Mammary epithelial cell (primary cell): ENCODE measurements at regions not wholly inside any gene's neighbourhood (a gene's known extent, or its start where the extent isn't known, plus 50 kb on each side); places are given as distances from the start of the nearest gene placed in this dataset.

Experiments used
- EZH2 ChIP-seq: IDR thresholded peaks from 2 replicates; pipeline ENCODE4 v1.6.1; 2012; ENCODE audit warnings: low read length, inconsistent platforms, borderline replicate concordance
- TF ChIP-seq, protein P1 (sequence below), 2 donors: IDR thresholded peaks in 1 of 2; conservative IDR thresholded peaks in 1 of 2; 2 replicates each; pipeline ENCODE4 v1.5.1; 2011 to 2012; ENCODE audit warnings: inconsistent platforms in 2 of 2, low read length in 2 of 2, mild to moderate bottlenecking in 2 of 2, control low read depth in 1 of 2, low read depth in 1 of 2; ENCODE audit not compliant: insufficient read depth in 1 of 2; ENCODE audit errors: extremely low read depth in 1 of 2

DNA sequence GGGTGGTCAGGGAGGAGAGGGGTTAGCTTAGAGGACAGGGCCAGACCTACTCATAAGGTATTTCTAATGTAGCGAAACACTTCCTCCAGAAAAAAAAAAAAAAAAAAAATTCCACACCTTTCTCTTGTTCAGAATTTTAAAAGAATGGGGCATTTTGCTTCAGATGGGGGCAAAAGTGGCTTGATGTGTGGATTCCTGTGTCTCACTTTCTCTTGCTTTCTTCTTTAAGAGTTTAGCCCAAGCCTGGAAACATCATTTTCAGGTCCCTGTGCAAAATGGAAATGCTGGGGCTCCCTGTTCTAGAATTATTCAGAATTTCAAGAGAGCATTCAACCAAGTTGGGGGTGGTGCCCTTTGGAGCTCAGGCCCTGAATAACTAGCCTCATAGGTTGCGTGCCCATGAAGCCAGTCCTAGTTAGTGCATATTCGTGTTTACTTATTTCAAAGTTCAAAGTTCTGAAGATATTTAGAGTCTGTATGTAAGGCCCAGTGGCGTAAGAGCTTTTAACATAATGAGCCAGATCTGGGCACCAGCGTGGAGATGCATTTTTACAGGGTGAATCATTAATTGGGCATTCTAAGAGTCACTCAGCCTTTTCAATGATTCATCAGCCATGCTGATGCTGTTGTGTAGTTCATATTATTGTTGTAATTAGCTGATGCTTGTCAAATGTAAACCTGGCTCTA is 104.5 kb downstream of the RPLP1 start:
- TF ChIP-seq, protein P1, sequence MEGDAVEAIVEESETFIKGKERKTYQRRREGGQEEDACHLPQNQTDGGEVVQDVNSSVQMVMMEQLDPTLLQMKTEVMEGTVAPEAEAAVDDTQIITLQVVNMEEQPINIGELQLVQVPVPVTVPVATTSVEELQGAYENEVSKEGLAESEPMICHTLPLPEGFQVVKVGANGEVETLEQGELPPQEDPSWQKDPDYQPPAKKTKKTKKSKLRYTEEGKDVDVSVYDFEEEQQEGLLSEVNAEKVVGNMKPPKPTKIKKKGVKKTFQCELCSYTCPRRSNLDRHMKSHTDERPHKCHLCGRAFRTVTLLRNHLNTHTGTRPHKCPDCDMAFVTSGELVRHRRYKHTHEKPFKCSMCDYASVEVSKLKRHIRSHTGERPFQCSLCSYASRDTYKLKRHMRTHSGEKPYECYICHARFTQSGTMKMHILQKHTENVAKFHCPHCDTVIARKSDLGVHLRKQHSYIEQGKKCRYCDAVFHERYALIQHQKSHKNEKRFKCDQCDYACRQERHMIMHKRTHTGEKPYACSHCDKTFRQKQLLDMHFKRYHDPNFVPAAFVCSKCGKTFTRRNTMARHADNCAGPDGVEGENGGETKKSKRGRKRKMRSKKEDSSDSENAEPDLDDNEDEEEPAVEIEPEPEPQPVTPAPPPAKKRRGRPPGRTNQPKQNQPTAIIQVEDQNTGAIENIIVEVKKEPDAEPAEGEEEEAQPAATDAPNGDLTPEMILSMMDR (conservative IDR thresholded peaks at IDR 0.05 in 1 of 2, IDR thresholded peaks at IDR 0.05 in 1 of 2; ENCODE audit: extremely low read depth in 1 of 2, insufficient read depth in 1 of 2, low read depth in 1 of 2, low read length in 2 of 2) = no peak
- no peak for TF ChIP-seq EZH2
